SK-N-SH treated with all-trans-retinoic acid at 6 μM for 48 hours (cell line): ENCODE measurements at regions not wholly inside any gene's neighbourhood (a gene's known extent, or its start where the extent isn't known, plus 50 kb on each side); places are given as distances from the start of the nearest gene placed in this dataset.

Source experiments
- ATAC-seq: fragments of 200-7000 bp; cut with Tn5 transposase; 3 replicates; pipeline ENCODE4 v1.9.1; 2020; ENCODE audit warnings: mild to moderate bottlenecking, moderate library complexity
- ARNTL ChIP-seq: fragments of 450-650 bp; formaldehyde crosslinking; IDR thresholded peaks from 2 replicates; pipeline ENCODE4 v1.5.0; 2020; ENCODE audit warnings: low read depth, mild to moderate bottlenecking, moderate library complexity, borderline replicate concordance
- BACH2 ChIP-seq: fragments of 250-450 bp; sonication (Bioruptor Pico); IDR thresholded peaks from 2 replicates; pipeline ENCODE4 v1.9.0; 2021; ENCODE audit warnings: mild to moderate bottlenecking, borderline replicate concordance
- CSDC2 ChIP-seq: fragments of 250-450 bp; sonication (Bioruptor Pico); IDR thresholded peaks from 2 replicates; pipeline ENCODE4 v1.5.0; 2020; ENCODE audit warnings: mild to moderate bottlenecking, moderate library complexity
- ESRRG ChIP-seq: fragments of 250-450 bp; sonication (Bioruptor Pico); IDR thresholded peaks from 2 replicates; pipeline ENCODE4 v1.6.1; 2021; ENCODE audit warnings: mild to moderate bottlenecking
- GLIS3 ChIP-seq: fragments of 250-450 bp; sonication (Bioruptor Pico); IDR thresholded peaks from 2 replicates; pipeline ENCODE4 v1.5.0; 2020; ENCODE audit warnings: mild to moderate bottlenecking, moderate library complexity
- ISL1 ChIP-seq: fragments of 250-450 bp; sonication (Bioruptor Pico); IDR thresholded peaks from 2 replicates; pipeline ENCODE4 v2.1.2; 2022; ENCODE audit warnings: mild to moderate bottlenecking, moderate library complexity
- OSR1 ChIP-seq: fragments of 250-450 bp; sonication (Bioruptor Pico); IDR thresholded peaks from 2 replicates; pipeline ENCODE4 v1.8.0; 2022; ENCODE audit warnings: moderate library complexity, mild to moderate bottlenecking, inconsistent platforms
- PPARA ChIP-seq: fragments of 250-450 bp; sonication (Bioruptor Pico); IDR thresholded peaks from 2 replicates; pipeline ENCODE4 v1.5.0; 2020; ENCODE audit warnings: mild to moderate bottlenecking, borderline replicate concordance
- RARB ChIP-seq: fragments of 250-450 bp; sonication (Bioruptor Pico); IDR thresholded peaks from 2 replicates; pipeline ENCODE4 v1.8.0; 2021; ENCODE audit warnings: mild to moderate bottlenecking, moderate library complexity
- SNAI2 ChIP-seq: fragments of 250-450 bp; sonication (Bioruptor Pico); IDR thresholded peaks from 2 replicates; pipeline ENCODE4 v1.5.0; 2020; ENCODE audit warnings: mild to moderate bottlenecking, moderate library complexity
- TCF4 ChIP-seq: fragments of 250-450 bp; sonication (Bioruptor Pico); IDR thresholded peaks from 2 replicates; pipeline ENCODE4 v1.8.0; 2021; ENCODE audit warnings: mild to moderate bottlenecking, moderate library complexity, borderline replicate concordance
- ZC3H10 ChIP-seq: fragments of 250-450 bp; sonication (Bioruptor Pico); IDR thresholded peaks from 2 replicates; pipeline ENCODE4 v1.5.1; 2021; ENCODE audit warnings: mild to moderate bottlenecking, moderate library complexity
- ZFP3 ChIP-seq: fragments of 250-450 bp; sonication (Bioruptor Pico); IDR thresholded peaks from 2 replicates; pipeline ENCODE4 v1.5.0; 2020; ENCODE audit warnings: mild to moderate bottlenecking, moderate library complexity
- ZFP30 ChIP-seq: fragments of 450-650 bp; formaldehyde crosslinking; IDR thresholded peaks from 2 replicates; pipeline ENCODE4 v1.5.0; 2022; ENCODE audit warnings: mild to moderate bottlenecking, moderate library complexity
- ZNF565 ChIP-seq: fragments of 450-650 bp; formaldehyde crosslinking; conservative IDR thresholded peaks from 2 replicates; pipeline ENCODE4 v1.5.0; 2020; ENCODE audit warnings: low read depth, mild to moderate bottlenecking, moderate library complexity
- ZNF70 ChIP-seq: fragments of 450-650 bp; formaldehyde crosslinking; IDR thresholded peaks from 2 replicates; pipeline ENCODE4 v1.5.0; 2020; ENCODE audit warnings: mild to moderate bottlenecking, moderate library complexity
- ZNF8 ChIP-seq: fragments of 450-650 bp; formaldehyde crosslinking; IDR thresholded peaks from 2 replicates; pipeline ENCODE4 v1.5.0; 2020; ENCODE audit warnings: mild to moderate bottlenecking, moderate library complexity
- TF ChIP-seq, protein P1 (sequence below): fragments of 250-450 bp; sonication (Bioruptor Pico); IDR thresholded peaks from 2 replicates; pipeline ENCODE4 v1.5.1; 2020; ENCODE audit warnings: low read depth, mild to moderate bottlenecking, moderate library complexity
- TF ChIP-seq, protein P2 (sequence below): fragments of 250-450 bp; sonication (Bioruptor Pico); IDR thresholded peaks from 2 replicates; pipeline ENCODE4 v1.5.0; 2020; ENCODE audit warnings: mild to moderate bottlenecking, moderate library complexity
- TF ChIP-seq, protein P3 (sequence below): fragments of 250-450 bp; sonication (Bioruptor Pico); IDR thresholded peaks from 2 replicates; pipeline ENCODE4 v1.5.1; 2021; ENCODE audit warnings: mild to moderate bottlenecking, moderate library complexity
- TF ChIP-seq, protein P4 (sequence below): fragments of 250-450 bp; sonication (Bioruptor Pico); IDR thresholded peaks from 2 replicates; pipeline ENCODE4 v1.8.0; 2021; ENCODE audit warnings: low read depth, mild to moderate bottlenecking, moderate library complexity, borderline replicate concordance

DNA sequence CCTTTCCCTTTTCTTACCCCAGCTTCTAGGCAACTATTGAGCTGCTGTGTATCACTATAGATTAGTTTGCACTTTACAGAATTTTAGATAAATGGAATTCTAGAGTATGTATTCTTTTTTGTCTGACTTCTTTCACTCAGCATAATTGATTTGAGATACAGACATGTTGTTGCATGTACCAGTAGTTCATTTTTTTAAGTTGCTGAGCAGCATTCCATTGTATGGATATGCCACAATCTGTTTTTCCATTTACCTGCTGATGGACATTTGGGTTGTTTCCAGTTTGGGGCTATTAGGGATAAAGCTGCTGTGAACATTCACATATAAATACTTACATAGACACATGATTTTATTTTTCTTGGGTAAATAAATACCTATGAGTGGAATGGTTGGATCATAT is 135.7 kb downstream of the IGF1 start:
- TF ChIP-seq ZNF70 (CRISPR knock-in tag): no peak
- TF ChIP-seq ARNTL (CRISPR knock-in tag): no peak
- TF ChIP-seq, protein P1, sequence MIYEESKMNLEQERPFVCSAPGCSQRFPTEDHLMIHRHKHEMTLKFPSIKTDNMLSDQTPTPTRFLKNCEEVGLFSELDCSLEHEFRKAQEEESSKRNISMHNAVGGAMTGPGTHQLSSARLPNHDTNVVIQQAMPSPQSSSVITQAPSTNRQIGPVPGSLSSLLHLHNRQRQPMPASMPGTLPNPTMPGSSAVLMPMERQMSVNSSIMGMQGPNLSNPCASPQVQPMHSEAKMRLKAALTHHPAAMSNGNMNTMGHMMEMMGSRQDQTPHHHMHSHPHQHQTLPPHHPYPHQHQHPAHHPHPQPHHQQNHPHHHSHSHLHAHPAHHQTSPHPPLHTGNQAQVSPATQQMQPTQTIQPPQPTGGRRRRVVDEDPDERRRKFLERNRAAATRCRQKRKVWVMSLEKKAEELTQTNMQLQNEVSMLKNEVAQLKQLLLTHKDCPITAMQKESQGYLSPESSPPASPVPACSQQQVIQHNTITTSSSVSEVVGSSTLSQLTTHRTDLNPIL: no peak
- TF ChIP-seq ISL1 (CRISPR knock-in tag): no peak
- TF ChIP-seq, protein P2, sequence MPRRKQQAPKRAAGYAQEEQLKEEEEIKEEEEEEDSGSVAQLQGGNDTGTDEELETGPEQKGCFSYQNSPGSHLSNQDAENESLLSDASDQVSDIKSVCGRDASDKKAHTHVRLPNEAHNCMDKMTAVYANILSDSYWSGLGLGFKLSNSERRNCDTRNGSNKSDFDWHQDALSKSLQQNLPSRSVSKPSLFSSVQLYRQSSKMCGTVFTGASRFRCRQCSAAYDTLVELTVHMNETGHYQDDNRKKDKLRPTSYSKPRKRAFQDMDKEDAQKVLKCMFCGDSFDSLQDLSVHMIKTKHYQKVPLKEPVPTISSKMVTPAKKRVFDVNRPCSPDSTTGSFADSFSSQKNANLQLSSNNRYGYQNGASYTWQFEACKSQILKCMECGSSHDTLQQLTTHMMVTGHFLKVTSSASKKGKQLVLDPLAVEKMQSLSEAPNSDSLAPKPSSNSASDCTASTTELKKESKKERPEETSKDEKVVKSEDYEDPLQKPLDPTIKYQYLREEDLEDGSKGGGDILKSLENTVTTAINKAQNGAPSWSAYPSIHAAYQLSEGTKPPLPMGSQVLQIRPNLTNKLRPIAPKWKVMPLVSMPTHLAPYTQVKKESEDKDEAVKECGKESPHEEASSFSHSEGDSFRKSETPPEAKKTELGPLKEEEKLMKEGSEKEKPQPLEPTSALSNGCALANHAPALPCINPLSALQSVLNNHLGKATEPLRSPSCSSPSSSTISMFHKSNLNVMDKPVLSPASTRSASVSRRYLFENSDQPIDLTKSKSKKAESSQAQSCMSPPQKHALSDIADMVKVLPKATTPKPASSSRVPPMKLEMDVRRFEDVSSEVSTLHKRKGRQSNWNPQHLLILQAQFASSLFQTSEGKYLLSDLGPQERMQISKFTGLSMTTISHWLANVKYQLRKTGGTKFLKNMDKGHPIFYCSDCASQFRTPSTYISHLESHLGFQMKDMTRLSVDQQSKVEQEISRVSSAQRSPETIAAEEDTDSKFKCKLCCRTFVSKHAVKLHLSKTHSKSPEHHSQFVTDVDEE (CRISPR knock-in tag): no peak
- no peak for TF ChIP-seq SNAI2
- TF ChIP-seq ZFP30: no peak
- no peak for TF ChIP-seq ZFP3 (CRISPR knock-in tag)
- TF ChIP-seq, protein P3, sequence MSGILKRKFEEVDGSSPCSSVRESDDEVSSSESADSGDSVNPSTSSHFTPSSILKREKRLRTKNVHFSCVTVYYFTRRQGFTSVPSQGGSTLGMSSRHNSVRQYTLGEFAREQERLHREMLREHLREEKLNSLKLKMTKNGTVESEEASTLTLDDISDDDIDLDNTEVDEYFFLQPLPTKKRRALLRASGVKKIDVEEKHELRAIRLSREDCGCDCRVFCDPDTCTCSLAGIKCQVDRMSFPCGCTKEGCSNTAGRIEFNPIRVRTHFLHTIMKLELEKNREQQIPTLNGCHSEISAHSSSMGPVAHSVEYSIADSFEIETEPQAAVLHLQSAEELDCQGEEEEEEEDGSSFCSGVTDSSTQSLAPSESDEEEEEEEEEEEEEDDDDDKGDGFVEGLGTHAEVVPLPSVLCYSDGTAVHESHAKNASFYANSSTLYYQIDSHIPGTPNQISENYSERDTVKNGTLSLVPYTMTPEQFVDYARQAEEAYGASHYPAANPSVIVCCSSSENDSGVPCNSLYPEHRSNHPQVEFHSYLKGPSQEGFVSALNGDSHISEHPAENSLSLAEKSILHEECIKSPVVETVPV (CRISPR knock-in tag): no peak
- no peak for TF ChIP-seq ZC3H10 (CRISPR knock-in tag)
- no peak for TF ChIP-seq ZNF565
- TF ChIP-seq GLIS3 (CRISPR knock-in tag): no peak
- TF ChIP-seq ZNF8: no peak
- no peak for TF ChIP-seq TCF4
- TF ChIP-seq PPARA (CRISPR knock-in tag): no peak
- ATAC-seq: no peak

DNA sequence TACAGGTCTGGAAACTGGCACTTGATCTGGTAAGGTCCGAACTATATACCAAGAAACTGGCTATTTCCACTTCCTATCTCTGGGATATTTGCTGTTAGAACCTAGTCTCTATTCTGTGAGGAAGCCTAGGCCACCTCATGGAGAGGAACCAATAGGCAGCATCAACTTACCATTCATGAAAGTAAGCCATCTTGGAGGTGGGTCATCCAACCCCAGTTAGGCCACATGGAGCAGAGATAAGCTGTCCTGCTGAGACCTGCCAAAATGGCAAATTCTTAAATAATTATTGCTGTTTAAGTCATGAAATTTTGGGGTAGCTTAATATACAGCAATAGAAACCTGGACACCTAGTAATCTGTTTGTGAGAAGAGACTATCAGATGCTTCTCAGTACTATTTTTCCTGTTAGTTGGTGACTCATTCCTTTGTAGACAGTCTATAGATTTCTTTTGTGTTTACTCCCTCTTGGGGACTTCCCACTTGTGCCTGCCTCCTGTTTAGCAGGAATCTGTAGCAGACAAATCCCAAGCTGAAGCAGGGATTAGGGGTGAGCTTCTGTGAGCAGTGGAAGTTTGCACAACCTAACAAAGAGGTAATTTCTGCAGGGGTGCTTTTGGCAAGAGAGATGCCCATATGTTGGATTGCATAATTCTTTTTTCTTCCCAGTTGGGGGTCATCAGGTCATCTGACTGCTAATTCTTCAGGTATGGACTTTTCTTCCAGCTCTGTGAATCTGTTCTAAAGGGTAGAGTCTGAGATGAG is 136.8 kb downstream of the IGF1 start:
- no peak for ATAC-seq

More for the DNA sequence above, 136.8 kb downstream of the IGF1 start:
- no peak for TF ChIP-seq ZFP30
- no peak for TF ChIP-seq ZFP3 (CRISPR knock-in tag)
- no peak for TF ChIP-seq CSDC2
- TF ChIP-seq, protein P4, sequence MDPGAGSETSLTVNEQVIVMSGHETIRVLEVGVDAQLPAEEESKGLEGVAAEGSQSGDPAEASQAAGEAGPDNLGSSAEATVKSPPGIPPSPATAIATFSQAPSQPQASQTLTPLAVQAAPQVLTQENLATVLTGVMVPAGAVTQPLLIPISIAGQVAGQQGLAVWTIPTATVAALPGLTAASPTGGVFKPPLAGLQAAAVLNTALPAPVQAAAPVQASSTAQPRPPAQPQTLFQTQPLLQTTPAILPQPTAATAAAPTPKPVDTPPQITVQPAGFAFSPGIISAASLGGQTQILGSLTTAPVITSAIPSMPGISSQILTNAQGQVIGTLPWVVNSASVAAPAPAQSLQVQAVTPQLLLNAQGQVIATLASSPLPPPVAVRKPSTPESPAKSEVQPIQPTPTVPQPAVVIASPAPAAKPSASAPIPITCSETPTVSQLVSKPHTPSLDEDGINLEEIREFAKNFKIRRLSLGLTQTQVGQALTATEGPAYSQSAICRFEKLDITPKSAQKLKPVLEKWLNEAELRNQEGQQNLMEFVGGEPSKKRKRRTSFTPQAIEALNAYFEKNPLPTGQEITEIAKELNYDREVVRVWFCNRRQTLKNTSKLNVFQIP (CRISPR knock-in tag): no peak
- TF ChIP-seq OSR1 (CRISPR knock-in tag): no peak
- TF ChIP-seq ZNF565: no peak
- no peak for TF ChIP-seq ESRRG (CRISPR knock-in tag)
- no peak for TF ChIP-seq GLIS3 (CRISPR knock-in tag)
- TF ChIP-seq RARB (CRISPR knock-in tag): no peak
- no peak for TF ChIP-seq ZNF70 (CRISPR knock-in tag)
- no peak for TF ChIP-seq SNAI2
- no peak for TF ChIP-seq ARNTL (CRISPR knock-in tag)
- TF ChIP-seq BACH2 (CRISPR knock-in tag): no peak
- TF ChIP-seq, protein P2 (CRISPR knock-in tag): no peak
- TF ChIP-seq, all 23 proteins: peak for 0
